ENCODE measurements at regions not wholly inside any gene's neighbourhood (a gene's known extent, or its start where the extent isn't known, plus 50 kb on each side); places are given as distances from the start of the nearest gene placed in this dataset.

DNA sequence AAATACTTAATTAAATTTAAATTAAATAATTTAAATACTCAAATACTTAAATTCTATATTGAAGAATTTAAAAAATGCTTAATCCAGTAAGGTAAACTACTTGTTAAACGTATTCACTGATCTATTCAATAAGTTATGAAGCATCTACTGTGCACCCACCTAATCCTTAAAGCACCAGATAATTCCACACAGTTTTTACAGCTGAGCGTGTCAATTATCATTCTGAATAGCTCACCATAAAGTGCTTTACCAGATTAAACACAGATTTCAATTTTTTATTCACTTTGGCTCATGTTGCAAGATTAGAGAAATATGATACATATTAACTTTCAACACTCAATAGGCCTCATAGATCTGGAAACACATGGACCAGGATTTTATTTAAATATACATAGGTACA is 79.2 kb upstream of the DDIT4L start (continued):
- TF ChIP-seq, protein P1, sequence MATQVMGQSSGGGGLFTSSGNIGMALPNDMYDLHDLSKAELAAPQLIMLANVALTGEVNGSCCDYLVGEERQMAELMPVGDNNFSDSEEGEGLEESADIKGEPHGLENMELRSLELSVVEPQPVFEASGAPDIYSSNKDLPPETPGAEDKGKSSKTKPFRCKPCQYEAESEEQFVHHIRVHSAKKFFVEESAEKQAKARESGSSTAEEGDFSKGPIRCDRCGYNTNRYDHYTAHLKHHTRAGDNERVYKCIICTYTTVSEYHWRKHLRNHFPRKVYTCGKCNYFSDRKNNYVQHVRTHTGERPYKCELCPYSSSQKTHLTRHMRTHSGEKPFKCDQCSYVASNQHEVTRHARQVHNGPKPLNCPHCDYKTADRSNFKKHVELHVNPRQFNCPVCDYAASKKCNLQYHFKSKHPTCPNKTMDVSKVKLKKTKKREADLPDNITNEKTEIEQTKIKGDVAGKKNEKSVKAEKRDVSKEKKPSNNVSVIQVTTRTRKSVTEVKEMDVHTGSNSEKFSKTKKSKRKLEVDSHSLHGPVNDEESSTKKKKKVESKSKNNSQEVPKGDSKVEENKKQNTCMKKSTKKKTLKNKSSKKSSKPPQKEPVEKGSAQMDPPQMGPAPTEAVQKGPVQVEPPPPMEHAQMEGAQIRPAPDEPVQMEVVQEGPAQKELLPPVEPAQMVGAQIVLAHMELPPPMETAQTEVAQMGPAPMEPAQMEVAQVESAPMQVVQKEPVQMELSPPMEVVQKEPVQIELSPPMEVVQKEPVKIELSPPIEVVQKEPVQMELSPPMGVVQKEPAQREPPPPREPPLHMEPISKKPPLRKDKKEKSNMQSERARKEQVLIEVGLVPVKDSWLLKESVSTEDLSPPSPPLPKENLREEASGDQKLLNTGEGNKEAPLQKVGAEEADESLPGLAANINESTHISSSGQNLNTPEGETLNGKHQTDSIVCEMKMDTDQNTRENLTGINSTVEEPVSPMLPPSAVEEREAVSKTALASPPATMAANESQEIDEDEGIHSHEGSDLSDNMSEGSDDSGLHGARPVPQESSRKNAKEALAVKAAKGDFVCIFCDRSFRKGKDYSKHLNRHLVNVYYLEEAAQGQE (IDR thresholded peaks at IDR 0.05; ENCODE audit: low read depth) = no peak
- TF ChIP-seq SP1 (IDR thresholded peaks at IDR 0.05; ENCODE audit: low read depth) (no peak), SRF (IDR thresholded peaks at IDR 0.05; ENCODE audit: low read depth) (no peak)

GRCh38 chr4:100268789-100269188 is 78.5 kb upstream of the DDIT4L start:
- Histone ChIP-seq H3K4me2 (ENCODE audit: low read length) (no peak overlapping the region), H3K9me2 (ENCODE audit: insufficient read depth) (no peaks in the 10 kb centered on the region), H3K9ac (ENCODE audit: low read length) (no peak overlapping the region), H3K4me1 (ENCODE audit: control insufficient read depth in 1 of 2, insufficient read depth in 2 of 2, low read length in 2 of 2) (no peaks in the 10 kb centered on the region), H3K4me3 (replicated peaks in 1 of 2; ENCODE audit: low read depth in 1 of 2, low read length in 2 of 2) (no peak overlapping the region), H2AFZ (ENCODE audit: low read depth, low read length, poor library complexity, severe bottlenecking) (no peak overlapping the region), H3K36me3 (ENCODE audit: control insufficient read depth in 1 of 2, insufficient read depth in 2 of 2, low read length in 2 of 2) (no peaks in the 10 kb centered on the region), H3K27me3 (ENCODE audit: insufficient read depth, low read length) (no peaks in the 10 kb centered on the region), H3K9me3 (ENCODE audit: control insufficient read depth in 1 of 2, insufficient read depth in 1 of 2, low read depth in 1 of 2, low read length in 2 of 2) (no peaks in the 10 kb centered on the region; a peak in 1 of 4 replicates), H3K27ac (ENCODE audit: low read depth, low read length) (no peak overlapping the region), H4K20me1 (ENCODE audit: insufficient read depth) (no peaks in the 10 kb centered on the region), H3K79me2 (ENCODE audit: insufficient read depth, low read length) (no peaks in the 10 kb centered on the region)
- CTCF ChIA-PET = no interaction called here
- RAD21 ChIA-PET (ENCODE audit: low non-redundant PET in 1 of 2, low total read pairs in 2 of 2, uncharacterized antibody in 2 of 2, unreplicated experiment in 2 of 2) = no interaction called here
- no peak for ATAC-seq
- intact Hi-C loops (cut with micrococcal nuclease) = no loop called here
- BruUV-seq (replicated peaks) = no TSS peak
- no peak for DNase-seq (ENCODE audit: low read depth, low spot score)
- POLR2A ChIA-PET = no interaction called here
- TF ChIP-seq JUND (IDR thresholded peaks at IDR 0.05) (no peak), SRF (IDR thresholded peaks at IDR 0.05; ENCODE audit: low read depth) (no peak), POLR2AphosphoS5 (IDR thresholded peaks at IDR 0.05; ENCODE audit: low read depth, low read length) (no peak), ATF3 (IDR thresholded peaks at IDR 0.05) (no peak), ZBTB33 (IDR thresholded peaks at IDR 0.05; ENCODE audit: extremely low read depth, insufficient replicate concordance, low read length) (no peak), ELF1 (IDR thresholded peaks at IDR 0.05; ENCODE audit: borderline replicate concordance, low read depth) (no peak), EGR1 (IDR thresholded peaks at IDR 0.05; ENCODE audit: low read depth) (no peak), EZH2phosphoT487 (IDR thresholded peaks at IDR 0.05; ENCODE audit: borderline replicate concordance) (no peak), SIN3A (IDR thresholded peaks at IDR 0.05; ENCODE audit: low read depth) (no peak), POLR2A (IDR thresholded peaks at IDR 0.05; ENCODE audit: borderline replicate concordance, extremely low read depth, insufficient read depth, insufficient read length) (no peak), RAD21 (IDR thresholded peaks at IDR 0.05; ENCODE audit: low read depth) (no peak), SP1 (IDR thresholded peaks at IDR 0.05; ENCODE audit: low read depth) (no peak), EZH2 (IDR thresholded peaks at IDR 0.05) (no peak), YY1 (IDR thresholded peaks at IDR 0.05; ENCODE audit: extremely low read depth, insufficient replicate concordance, low read depth, low read length) (no peak), CBX3 (IDR thresholded peaks at IDR 0.05; ENCODE audit: low read depth) (no peak)
- TF ChIP-seq, protein P2, sequence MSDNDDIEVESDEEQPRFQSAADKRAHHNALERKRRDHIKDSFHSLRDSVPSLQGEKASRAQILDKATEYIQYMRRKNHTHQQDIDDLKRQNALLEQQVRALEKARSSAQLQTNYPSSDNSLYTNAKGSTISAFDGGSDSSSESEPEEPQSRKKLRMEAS (IDR thresholded peaks at IDR 0.05) = no peak
- TF ChIP-seq, protein P1 (IDR thresholded peaks at IDR 0.05; ENCODE audit: low read depth) = no peak
